Astrocyte (in vitro differentiated cells and primary cell): ENCODE measurements at regions not wholly inside any gene's neighbourhood (a gene's known extent, or its start where the extent isn't known, plus 50 kb on each side); places are given as distances from the start of the nearest gene placed in this dataset.

Source experiments
- DNase-seq: peaks from one replicate; pipeline ENCODE4 v3.0.0-alpha.2; 2010; ENCODE audit warnings: low read depth
- FAIRE-seq: peaks from 2 replicates; lab custom pipeline; 2011; peaks lifted over from hg19 to GRCh38; lab: Jason Lieb, UNC
- H2AFZ ChIP-seq: 2 replicates; pipeline ENCODE4 v1.6.0; 2012; ENCODE audit warnings: low read depth, low read length, inconsistent platforms
- H3K27ac ChIP-seq: 2 replicates; pipeline ENCODE4 v1.5.1; 2011; ENCODE audit warnings: low read depth, low read length, inconsistent platforms
- H3K27me3 ChIP-seq: 2 replicates; pipeline ENCODE4 v1.6.0; 2011; ENCODE audit warnings: low read length, inconsistent platforms; ENCODE audit not compliant: insufficient read depth
- H3K36me3 ChIP-seq: 2 replicates; pipeline ENCODE4 v1.5.1; 2011; ENCODE audit warnings: low read length, inconsistent platforms; ENCODE audit not compliant: insufficient read depth
- H3K4me1 ChIP-seq: 2 replicates; pipeline ENCODE4 v1.5.1; 2011; ENCODE audit warnings: low read length, inconsistent platforms; ENCODE audit not compliant: insufficient read depth
- H3K4me2 ChIP-seq: 2 replicates; pipeline ENCODE4 v1.6.0; 2012; ENCODE audit warnings: low read length, inconsistent platforms
- H3K4me3 ChIP-seq: 2 replicates; pipeline ENCODE4 v1.5.1; 2011; ENCODE audit warnings: low read depth, mild to moderate bottlenecking, low read length, inconsistent platforms; ENCODE audit not compliant: insufficient read depth
- H3K79me2 ChIP-seq: 2 replicates; pipeline ENCODE4 v1.6.0; 2012; ENCODE audit warnings: mild to moderate bottlenecking, low read length, inconsistent platforms; ENCODE audit not compliant: insufficient read depth
- H3K9ac ChIP-seq: 2 replicates; pipeline ENCODE4 v1.6.0; 2012; ENCODE audit warnings: mild to moderate bottlenecking, low read length, inconsistent platforms
- H3K9me3 ChIP-seq: 2 replicates; pipeline ENCODE4 v1.5.1; 2012; ENCODE audit warnings: low read depth, mild to moderate bottlenecking, low read length, inconsistent platforms; ENCODE audit not compliant: insufficient read depth
- H4K20me1 ChIP-seq: 2 replicates; pipeline ENCODE4 v1.6.0; 2012; ENCODE audit warnings: low read length, inconsistent platforms; ENCODE audit not compliant: insufficient read depth
- H3K27ac Mint-ChIP-seq: one replicate; pipeline ENCODE4 v1.8.0; 2021; ENCODE audit warnings: mild to moderate bottlenecking, mixed read lengths; ENCODE audit not compliant: unreplicated experiment
- H3K27me3 Mint-ChIP-seq: one replicate; pipeline ENCODE4 v1.8.0; 2021; ENCODE audit warnings: low read depth, mixed read lengths; ENCODE audit not compliant: unreplicated experiment
- H3K36me3 Mint-ChIP-seq: one replicate; pipeline ENCODE4 v1.8.0; 2021; ENCODE audit warnings: low read depth, mixed read lengths; ENCODE audit not compliant: unreplicated experiment
- H3K4me1 Mint-ChIP-seq: one replicate; pipeline ENCODE4 v1.8.0; 2021; ENCODE audit warnings: low read depth, mixed read lengths; ENCODE audit not compliant: unreplicated experiment
- H3K4me3 Mint-ChIP-seq: one replicate; pipeline ENCODE4 v1.8.0; 2021; ENCODE audit warnings: mild to moderate bottlenecking, moderate library complexity, mixed read lengths; ENCODE audit not compliant: unreplicated experiment
- H3K9me3 Mint-ChIP-seq: one replicate; pipeline ENCODE4 v1.8.0; 2021; ENCODE audit warnings: mild to moderate bottlenecking, mixed read lengths; ENCODE audit not compliant: unreplicated experiment
- CTCF ChIP-seq: IDR thresholded peaks from 2 replicates; pipeline ENCODE4 v1.5.1; 2011; ENCODE audit warnings: low read depth, mild to moderate bottlenecking, inconsistent platforms, low read length, moderate library complexity; ENCODE audit not compliant: insufficient read depth
- EZH2 ChIP-seq: IDR thresholded peaks from 2 replicates; pipeline ENCODE4 v1.6.1; 2012; ENCODE audit warnings: mild to moderate bottlenecking, low read length, inconsistent platforms; ENCODE audit not compliant: insufficient read depth

GRCh38 chr9:90005388-90005787 is 400.6 kb downstream of the GADD45G start:
- DNase-seq, result no peak
- Mint-ChIP-seq H3K27ac (no peak overlapping the region), H3K36me3 (no peaks in the 10 kb centered on the region)

GRCh38 chr9:90007516-90008440 is 403.0 kb downstream of the GADD45G start:
- H3K27me3 Mint-ChIP-seq, result peaks cover 5% of the 10 kb centered on the region
- Histone ChIP-seq H3K4me2 (peak overlapping the region; percentile 72), H3K9ac (peak overlapping the region; percentile 53)

More at GRCh38 chr9:90005388-90005787, 400.6 kb downstream of the GADD45G start:
- H3K27me3 Mint-ChIP-seq, result peaks cover 5% of the 10 kb centered on the region
- Histone ChIP-seq H3K27ac (no peak overlapping the region), H3K4me3 (no peak overlapping the region), H3K4me2 (no peak overlapping the region), H4K20me1 (no peaks in the 10 kb centered on the region), H3K4me1 (peaks cover 13% of the 10 kb centered on the region), H3K27me3 (no peaks in the 10 kb centered on the region), H3K9ac (no peak overlapping the region), H3K79me2 (no peaks in the 10 kb centered on the region), H2AFZ (no peak overlapping the region), H3K9me3 (peaks cover 2% of the 10 kb centered on the region), H3K36me3 (no peaks in the 10 kb centered on the region)
- TF ChIP-seq EZH2, result no peak
- TF ChIP-seq CTCF, result no peak
- no peaks in the 10 kb centered on the region for H3K9me3 Mint-ChIP-seq
- no peak for FAIRE-seq
- H3K4me3 Mint-ChIP-seq, result no peak overlapping the region
- peaks cover 28% of the 10 kb centered on the region for H3K4me1 Mint-ChIP-seq

More at GRCh38 chr9:90007516-90008440, 403.0 kb downstream of the GADD45G start:
- Mint-ChIP-seq H3K4me1 (peaks cover 17% of the 10 kb centered on the region), H3K36me3 (no peaks in the 10 kb centered on the region), H3K9me3 (no peaks in the 10 kb centered on the region), H3K4me3 (peak overlapping the region; percentile 43), H3K27ac (peak overlapping the region; percentile 99)
- FAIRE-seq, result peak; percentile 39
- Histone ChIP-seq H3K4me1 (peaks cover 13% of the 10 kb centered on the region), H3K4me3 (no peak overlapping the region), H3K27me3 (no peaks in the 10 kb centered on the region), H2AFZ (peak overlapping the region; percentile 46), H3K79me2 (no peaks in the 10 kb centered on the region), H3K27ac (peak overlapping the region; percentile 62), H3K36me3 (no peaks in the 10 kb centered on the region), H4K20me1 (no peaks in the 10 kb centered on the region), H3K9me3 (peaks cover 2% of the 10 kb centered on the region)
- DNase-seq, result peak; percentile 95
- TF ChIP-seq EZH2 (no peak), CTCF (no peak)
